ENCODE measurements at regions not wholly inside any gene's neighbourhood (a gene's known extent, or its start where the extent isn't known, plus 50 kb on each side); places are given as distances from the start of the nearest gene placed in this dataset.
"Not testable (repeated sequence)": the region's sequence is repeated elsewhere in the genome, so short reads cannot be mapped to it uniquely, and the experiment has no call there.

GRCh38 chr10:124319520-124319919 is 99.2 kb downstream of the OAT start:
- not testable (repeated sequence) for TF ChIP-seq EZH2 (IDR thresholded peaks at IDR 0.05; ENCODE audit: low read length, unreplicated experiment); CTCF (conservative IDR thresholded peaks at IDR 0.05; ENCODE audit: low read depth, low read length); EZH2phosphoT487 (IDR thresholded peaks at IDR 0.05; ENCODE audit: borderline replicate concordance, low read length)
